Globus pallidus (tissue), 1 donor: ENCODE measurements at regions not wholly inside any gene's neighbourhood (a gene's known extent, or its start where the extent isn't known, plus 50 kb on each side); places are given as distances from the start of the nearest gene placed in this dataset.

ENCODE experiments used
- DNase-seq: peaks from one replicate; pipeline ENCODE4 v3.0.0-alpha.2; 2015; ENCODE audit warnings: low spot score

- DNase-seq, result no peak
Observed at GRCh38 chr18:71505526-71505925, 1038.6 kb downstream of the CBLN2 start.

- no peak for DNase-seq
Observed at GRCh38 chr18:71503222-71503621, 1040.9 kb downstream of the CBLN2 start.

- no peak for DNase-seq
Observed at GRCh38 chr18:71485611-71486010, 1058.5 kb downstream of the CBLN2 start.

GRCh38 chr18:71471963-71472725, 1072.0 kb downstream of the CBLN2 start:
- no peak for DNase-seq

GRCh38 chr18:71456206-71456605, 1087.9 kb downstream of the CBLN2 start:
- DNase-seq, result no peak

GRCh38 chr18:71450257-71450656, 1093.9 kb downstream of the CBLN2 start:
- DNase-seq, result no peak

- no peak for DNase-seq
Observed at GRCh38 chr18:71443706-71444480, 1100.2 kb downstream of the CBLN2 start.

- DNase-seq, result no peak
Observed at GRCh38 chr18:71442731-71443141, 1101.4 kb downstream of the CBLN2 start.

- no peak for DNase-seq
Observed at GRCh38 chr18:71441156-71441555, 1103.0 kb downstream of the CBLN2 start.

- DNase-seq, result no peak
Observed at GRCh38 chr18:71437511-71437910, 1106.6 kb downstream of the CBLN2 start.

GRCh38 chr18:71433373-71433772, 1110.8 kb downstream of the CBLN2 start:
- DNase-seq, result no peak

- DNase-seq, result no peak
Observed at GRCh38 chr18:71431689-71432088, 1112.5 kb downstream of the CBLN2 start.

- DNase-seq, result peak; percentile 55
Observed at GRCh38 chr18:71431171-71431570, 1113.0 kb downstream of the CBLN2 start.

- no peak for DNase-seq
Observed at GRCh38 chr18:71426441-71426840, 1117.7 kb downstream of the CBLN2 start.

- DNase-seq, result no peak
Observed at GRCh38 chr18:71405169-71405809, 1116.4 kb downstream of the SOCS6 start.

- DNase-seq, result no peak
Observed at GRCh38 chr18:71403501-71403900, 1114.7 kb downstream of the SOCS6 start.

- DNase-seq, result peak; percentile 79
Observed at GRCh38 chr18:71398531-71398930, 1109.7 kb downstream of the SOCS6 start.

- DNase-seq, result no peak
Observed at GRCh38 chr18:71388148-71388547, 1099.3 kb downstream of the SOCS6 start.

GRCh38 chr18:71374294-71375000, 1085.6 kb downstream of the SOCS6 start:
- no peak for DNase-seq

- no peak for DNase-seq
Observed at GRCh38 chr18:71371951-71372605, 1083.2 kb downstream of the SOCS6 start.

GRCh38 chr18:71370671-71371445, 1082.0 kb downstream of the SOCS6 start:
- no peak for DNase-seq
